DOHH2 (cell line): ENCODE measurements at regions not wholly inside any gene's neighbourhood (a gene's known extent, or its start where the extent isn't known, plus 50 kb on each side); places are given as distances from the start of the nearest gene placed in this dataset.

Experiments
- EZH2phosphoT487 ChIP-seq: fragments of 200-600 bp; sonication (generic); IDR thresholded peaks from 2 replicates; pipeline ENCODE4 v1.6.1; 2017; ENCODE audit warnings: borderline replicate concordance, mild to moderate bottlenecking, antibody characterized with exemption, low read length, moderate library complexity, mixed read lengths
- TF ChIP-seq, protein P1 (sequence below): fragments of 200-600 bp; sonication (generic); IDR thresholded peaks from one replicate; pipeline ENCODE4 v1.5.1; 2014; ENCODE audit warnings: antibody characterized with exemption, mild to moderate bottlenecking, low read depth, low read length; ENCODE audit not compliant: poor library complexity, severe bottlenecking

DNA sequence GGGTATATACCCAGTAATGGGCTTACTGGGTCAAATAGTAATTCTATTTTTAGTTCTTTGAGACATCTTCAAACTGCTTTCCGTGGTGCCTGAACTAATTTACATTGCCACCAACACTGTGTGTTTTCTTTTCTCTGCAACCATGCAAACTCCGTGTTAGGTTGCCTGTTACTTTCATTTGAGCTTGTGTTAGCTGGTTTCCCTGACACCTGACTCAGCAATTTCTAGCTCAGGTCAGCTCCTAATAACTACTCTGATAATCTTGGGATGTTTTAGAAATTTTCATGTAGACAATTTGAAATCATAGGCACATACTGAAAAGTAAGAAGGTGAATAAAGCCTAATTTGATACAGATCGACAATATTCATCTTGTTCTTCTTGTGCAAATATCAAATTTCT, 132.3 kb downstream of the ADCYAP1 start:
- TF ChIP-seq, protein P1, sequence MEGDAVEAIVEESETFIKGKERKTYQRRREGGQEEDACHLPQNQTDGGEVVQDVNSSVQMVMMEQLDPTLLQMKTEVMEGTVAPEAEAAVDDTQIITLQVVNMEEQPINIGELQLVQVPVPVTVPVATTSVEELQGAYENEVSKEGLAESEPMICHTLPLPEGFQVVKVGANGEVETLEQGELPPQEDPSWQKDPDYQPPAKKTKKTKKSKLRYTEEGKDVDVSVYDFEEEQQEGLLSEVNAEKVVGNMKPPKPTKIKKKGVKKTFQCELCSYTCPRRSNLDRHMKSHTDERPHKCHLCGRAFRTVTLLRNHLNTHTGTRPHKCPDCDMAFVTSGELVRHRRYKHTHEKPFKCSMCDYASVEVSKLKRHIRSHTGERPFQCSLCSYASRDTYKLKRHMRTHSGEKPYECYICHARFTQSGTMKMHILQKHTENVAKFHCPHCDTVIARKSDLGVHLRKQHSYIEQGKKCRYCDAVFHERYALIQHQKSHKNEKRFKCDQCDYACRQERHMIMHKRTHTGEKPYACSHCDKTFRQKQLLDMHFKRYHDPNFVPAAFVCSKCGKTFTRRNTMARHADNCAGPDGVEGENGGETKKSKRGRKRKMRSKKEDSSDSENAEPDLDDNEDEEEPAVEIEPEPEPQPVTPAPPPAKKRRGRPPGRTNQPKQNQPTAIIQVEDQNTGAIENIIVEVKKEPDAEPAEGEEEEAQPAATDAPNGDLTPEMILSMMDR: no peak
- TF ChIP-seq EZH2phosphoT487: no peak
